Ascending aorta (tissue), 2 donors: ENCODE measurements at regions not wholly inside any gene's neighbourhood (a gene's known extent, or its start where the extent isn't known, plus 50 kb on each side); places are given as distances from the start of the nearest gene placed in this dataset.

Source experiments
- DNase-seq, 2 donors: peaks; one replicate each; pipeline ENCODE4 v3.0.0-alpha.2; 2019; ENCODE audit warnings: low spot score in 2 of 2
- H3K27ac ChIP-seq, 2 donors: fragments of 200-600 bp; sonication (generic); one replicate each; pipeline ENCODE4 v1.5.1; 2016 to 2017; ENCODE audit warnings: mild to moderate bottlenecking in 1 of 2
- H3K27me3 ChIP-seq: fragments of 200-600 bp; sonication (generic); one replicate; pipeline ENCODE4 v1.5.1; 2017
- H3K36me3 ChIP-seq, 2 donors: fragments of 200-600 bp; sonication (generic); one replicate each; pipeline ENCODE4 v1.5.1; 2016
- H3K4me1 ChIP-seq, 2 donors: fragments of 200-600 bp; sonication (generic); one replicate each; pipeline ENCODE4 v1.5.1; 2016 to 2017; ENCODE audit warnings: mild to moderate bottlenecking in 1 of 2
- H3K4me3 ChIP-seq, 2 donors: fragments of 200-600 bp; sonication (generic); one replicate each; pipeline ENCODE4 v1.5.1; 2016 to 2017; ENCODE audit warnings: mild to moderate bottlenecking in 1 of 2
- H3K9me3 ChIP-seq, 2 donors: fragments of 200-600 bp; sonication (generic); one replicate each; pipeline ENCODE4 v1.5.1; 2016
- CTCF ChIP-seq, 3 experiments: fragments of 200-600 bp in 2 of 3; fragments of 450-650 bp in 1 of 3; sonication (generic) in 2 of 3; IDR thresholded peaks; one replicate each; pipeline ENCODE4 v1.5.1; 2016 to 2019; ENCODE audit warnings: antibody characterized with exemption in 3 of 3, mild to moderate bottlenecking in 1 of 3, moderate library complexity in 1 of 3
- intact Hi-C: fragments of 100-400 bp; cut with DNase I; formaldehyde crosslinking; loops from one replicate; pipeline ENCODE4 v1.15.1; 2023

GRCh38 chr18:78721238-78721875, 258.3 kb upstream of the SALL3 start:
- TF ChIP-seq CTCF (IDR thresholded peaks at IDR 0.05): no peak
- Histone ChIP-seq H3K36me3 (no peaks in the 10 kb centered on the region), H3K4me3 (no peak overlapping the region), H3K4me1 (no peaks in the 10 kb centered on the region), H3K27me3 (no peaks in the 10 kb centered on the region), H3K27ac (no peak overlapping the region), H3K9me3 (no peaks in the 10 kb centered on the region)
- intact Hi-C loops: no loop called here
- DNase-seq: peak in 1 of 2 donors; percentile 18

GRCh38 chr18:78721981-78722380, 257.6 kb upstream of the SALL3 start:
- no peaks in the 10 kb centered on the region for H3K36me3 ChIP-seq
- H3K4me1 ChIP-seq: no peaks in the 10 kb centered on the region
- no peak for TF ChIP-seq CTCF (IDR thresholded peaks at IDR 0.05)
- no peak for DNase-seq
- no peaks in the 10 kb centered on the region for H3K27me3 ChIP-seq
- no peak overlapping the region for H3K4me3 ChIP-seq
- H3K9me3 ChIP-seq: no peaks in the 10 kb centered on the region
- intact Hi-C loops: no loop called here
- no peak overlapping the region for H3K27ac ChIP-seq

- intact Hi-C loops: no loop called here
- DNase-seq: peak in 1 of 2 donors; percentile 2
These were observed 257.2 kb upstream of the SALL3 start for GRCh38 chr18:78722386-78722785.

GRCh38 chr18:78722929-78723710, 256.5 kb upstream of the SALL3 start:
- no peak for TF ChIP-seq CTCF (IDR thresholded peaks at IDR 0.05)
- Histone ChIP-seq H3K4me1 (no peaks in the 10 kb centered on the region), H3K27me3 (no peaks in the 10 kb centered on the region), H3K36me3 (no peaks in the 10 kb centered on the region), H3K4me3 (no peak overlapping the region), H3K27ac (no peak overlapping the region), H3K9me3 (no peaks in the 10 kb centered on the region)
- DNase-seq: peak in 1 of 2 donors; percentile 24
- intact Hi-C loops: no loop called here

More at GRCh38 chr18:78722386-78722785, 257.2 kb upstream of the SALL3 start:
- TF ChIP-seq CTCF (IDR thresholded peaks at IDR 0.05): no peak
- H3K27ac ChIP-seq: no peak overlapping the region
- H3K4me1 ChIP-seq: no peaks in the 10 kb centered on the region
- H3K9me3 ChIP-seq: no peaks in the 10 kb centered on the region
- no peak overlapping the region for H3K4me3 ChIP-seq
- no peaks in the 10 kb centered on the region for H3K27me3 ChIP-seq
- no peaks in the 10 kb centered on the region for H3K36me3 ChIP-seq

- no peaks in the 10 kb centered on the region for H3K4me1 ChIP-seq
- H3K27me3 ChIP-seq: no peaks in the 10 kb centered on the region
- no peak overlapping the region for H3K4me3 ChIP-seq
- DNase-seq: peak in 1 of 2 donors; percentile 9
- TF ChIP-seq CTCF (IDR thresholded peaks at IDR 0.05): no peak
- intact Hi-C loops: no loop called here
- no peaks in the 10 kb centered on the region for H3K36me3 ChIP-seq
- H3K9me3 ChIP-seq: no peaks in the 10 kb centered on the region
- no peak overlapping the region for H3K27ac ChIP-seq
These were observed 255.3 kb upstream of the SALL3 start for GRCh38 chr18:78724214-78724914.
